ENCODE measurements at regions not wholly inside any gene's neighbourhood (a gene's known extent, or its start where the extent isn't known, plus 50 kb on each side); places are given as distances from the start of the nearest gene placed in this dataset.
"Not testable (repeated sequence)": the region's sequence is repeated elsewhere in the genome, so short reads cannot be mapped to it uniquely, and the experiment has no call there.

DNA sequence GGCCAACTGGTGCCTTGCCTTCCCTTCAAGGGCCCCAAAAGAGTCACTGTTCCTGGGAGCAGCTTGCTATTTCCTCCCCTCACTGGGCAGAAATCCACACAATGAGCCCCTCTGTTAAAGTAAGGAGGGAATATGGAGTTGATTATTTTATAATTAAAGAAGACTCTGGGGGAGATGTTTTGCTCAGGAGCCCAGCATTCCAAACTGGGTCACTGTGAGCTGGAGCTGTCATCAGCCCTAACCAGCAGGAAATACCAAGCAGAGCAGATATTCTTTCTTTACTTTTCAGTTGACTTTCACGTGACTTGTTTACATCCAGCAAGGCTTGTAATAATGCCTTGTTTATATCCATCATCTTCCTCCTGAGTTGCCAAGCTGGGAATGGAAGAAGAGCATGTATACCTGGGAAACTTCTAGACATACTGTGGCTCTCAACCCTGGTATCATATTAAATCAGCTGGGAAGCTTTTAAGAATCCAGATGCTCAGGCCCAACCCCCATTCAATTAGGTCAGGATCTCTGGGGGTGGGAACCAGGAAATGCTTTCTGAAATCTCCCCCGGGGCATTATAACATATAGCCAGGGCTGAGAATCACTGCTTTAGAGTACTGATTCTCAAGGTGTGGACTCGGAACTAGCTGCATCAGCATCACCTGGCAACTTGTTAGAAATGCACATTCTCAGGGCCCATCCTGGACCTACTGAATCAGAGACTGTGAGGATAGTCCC, 175.6 kb upstream of the MYLIP start:
- no peak for DNase-seq

DNA sequence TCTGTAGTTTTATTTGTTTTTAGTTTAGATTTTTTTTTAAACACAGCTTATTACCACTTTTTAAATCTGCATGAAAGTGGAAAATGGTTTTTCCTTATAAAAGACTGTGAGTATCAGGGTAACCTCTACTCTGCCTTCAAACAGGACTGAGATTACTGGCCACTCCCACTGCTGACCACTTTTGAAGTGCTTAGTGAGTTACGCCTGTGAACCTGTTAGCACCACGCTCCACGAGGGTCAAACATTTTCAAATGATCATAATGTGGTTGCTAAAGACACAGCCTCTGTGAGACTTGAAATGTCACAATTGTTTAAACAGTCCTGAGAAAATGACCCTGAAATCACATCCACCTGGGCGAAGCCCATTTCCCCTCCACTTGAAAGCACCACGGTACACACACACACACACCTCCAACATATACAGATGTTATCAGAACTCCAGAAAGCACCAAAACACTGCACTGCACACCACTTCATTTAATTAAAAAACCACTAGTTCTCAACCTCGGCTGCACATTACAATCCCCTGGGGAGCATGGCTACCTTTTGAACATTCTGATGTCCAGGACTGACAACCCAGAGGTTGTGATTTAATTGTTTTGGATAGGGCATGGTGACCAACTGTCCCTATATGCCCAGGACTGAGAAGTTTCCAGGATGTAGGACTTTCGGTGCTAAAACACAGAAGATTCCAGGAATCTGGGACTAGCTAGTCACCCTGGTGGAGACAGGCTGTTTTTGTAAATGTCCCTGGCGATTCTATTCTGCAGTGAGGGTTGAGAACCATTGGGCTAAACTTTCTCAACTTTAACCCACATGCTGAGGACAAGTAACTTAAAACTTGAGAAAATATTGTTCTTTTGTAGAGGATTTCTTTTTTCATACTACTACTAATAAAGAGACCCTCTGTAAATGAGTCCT, 176.4 kb upstream of the MYLIP start:
- no peak for DNase-seq

DNA sequence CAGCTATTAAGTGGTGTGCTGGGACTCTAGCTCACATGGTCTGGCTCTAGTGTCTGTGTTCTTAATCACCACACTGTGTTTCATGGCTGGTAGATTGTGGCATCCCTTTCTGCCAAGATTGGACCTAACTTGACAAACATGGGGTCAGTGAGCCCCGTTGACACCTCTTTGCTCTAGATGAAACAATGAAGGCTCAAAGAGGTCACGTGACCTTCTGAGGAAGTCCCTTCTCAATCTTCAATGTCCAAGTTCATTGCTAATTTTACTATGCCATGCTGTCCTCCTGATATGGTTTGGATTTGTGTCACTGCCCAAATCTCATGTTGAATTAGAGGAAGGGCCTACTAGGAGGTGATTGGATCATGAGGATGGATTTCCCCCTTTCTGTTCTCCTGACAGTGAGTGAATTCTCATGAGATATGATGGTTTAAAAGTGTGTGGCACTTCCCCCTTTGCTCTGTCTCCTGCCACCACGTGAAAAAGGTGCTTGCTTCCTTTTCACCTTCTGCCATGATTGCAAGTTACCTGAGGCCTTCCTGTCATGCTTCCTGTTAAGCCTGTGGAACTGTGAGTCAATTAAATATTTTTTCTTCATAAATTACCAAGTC, 177.8 kb upstream of the MYLIP start:
- DNase-seq: no peak

DNA sequence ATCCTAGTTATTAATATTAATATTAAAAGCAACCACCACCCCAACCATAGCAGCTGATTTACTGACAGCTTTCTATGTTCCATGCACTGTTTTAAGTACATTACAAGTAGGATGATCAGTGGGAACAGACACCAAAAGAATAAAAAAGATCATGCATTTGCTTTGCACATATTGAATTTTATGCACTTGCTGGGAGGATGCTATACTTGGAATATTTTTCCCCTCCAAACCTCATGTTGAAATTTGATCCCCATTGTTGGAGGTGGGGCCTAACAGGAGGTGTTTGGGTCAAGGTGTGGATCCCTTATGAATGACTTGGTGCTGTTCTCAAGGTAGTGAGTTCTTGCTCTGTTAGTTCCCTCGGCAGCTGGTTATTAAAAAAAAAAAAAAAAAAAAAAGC, 178.9 kb upstream of the MYLIP start:
- no peak for DNase-seq

DNA sequence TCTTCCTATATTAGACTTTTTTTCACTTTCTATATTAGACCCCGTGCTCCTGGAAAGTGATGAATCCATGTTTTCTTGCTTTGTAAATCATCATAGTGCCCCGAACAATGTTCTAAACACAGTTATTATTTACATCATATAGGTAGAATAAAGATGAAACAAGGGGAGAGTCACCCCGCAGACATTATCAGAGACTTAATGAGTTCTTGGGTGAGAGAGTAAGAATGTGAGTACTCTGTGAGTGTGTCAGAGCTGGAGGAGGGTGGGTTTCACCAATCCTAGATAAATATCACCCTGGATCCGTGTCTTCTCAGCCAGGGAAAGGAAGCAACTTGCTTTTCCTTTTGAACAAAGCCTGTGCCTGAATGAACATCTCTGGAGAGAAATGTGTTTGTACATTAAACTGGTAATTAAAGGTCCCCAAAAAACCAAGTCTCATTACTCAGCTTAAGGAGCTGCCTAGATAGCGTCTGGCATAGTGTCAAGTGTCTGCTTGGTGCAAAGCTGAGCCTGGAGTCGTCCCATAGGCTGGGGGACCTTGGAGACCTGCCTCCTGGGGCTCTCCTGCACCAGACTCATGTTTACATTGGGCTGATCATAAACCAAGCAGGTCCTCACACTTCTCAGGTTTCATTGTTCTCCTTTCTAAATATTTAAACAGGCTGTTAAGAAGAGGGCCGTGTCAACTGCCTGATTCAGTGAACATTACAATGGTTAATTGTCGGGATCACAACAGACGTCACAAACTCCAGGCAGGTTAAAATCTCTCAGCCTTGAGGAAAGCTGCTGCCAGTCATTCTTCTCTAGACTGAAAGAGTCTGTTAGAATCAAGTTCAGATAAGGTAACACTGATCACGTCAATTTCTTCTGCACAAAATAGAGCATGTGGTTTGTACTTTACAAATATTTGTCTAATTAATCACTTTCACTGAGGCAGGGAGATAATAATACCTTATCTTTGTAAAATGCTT, 179.7 kb upstream of the MYLIP start:
- no peak for DNase-seq

DNA sequence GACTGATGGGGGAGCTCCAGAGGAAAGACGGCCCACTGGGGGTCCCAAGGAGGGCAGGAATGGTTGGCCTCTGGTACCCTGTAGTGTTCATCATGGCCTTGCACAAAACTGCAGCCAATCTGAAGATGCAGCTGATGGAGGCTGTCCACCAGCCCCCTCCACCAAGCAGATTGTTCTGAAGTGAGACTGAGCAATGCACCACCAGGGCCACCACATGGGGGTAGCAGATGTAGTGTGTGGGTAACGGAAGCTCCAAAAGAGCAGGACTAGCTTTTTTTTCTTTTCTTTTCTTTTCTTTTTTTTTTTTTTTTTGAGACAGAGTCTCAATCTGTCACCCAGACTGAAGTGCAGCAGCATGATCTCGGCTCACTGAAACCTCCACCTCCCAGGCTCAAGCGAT, 181.0 kb upstream of the MYLIP start:
- DNase-seq: no peak

DNA sequence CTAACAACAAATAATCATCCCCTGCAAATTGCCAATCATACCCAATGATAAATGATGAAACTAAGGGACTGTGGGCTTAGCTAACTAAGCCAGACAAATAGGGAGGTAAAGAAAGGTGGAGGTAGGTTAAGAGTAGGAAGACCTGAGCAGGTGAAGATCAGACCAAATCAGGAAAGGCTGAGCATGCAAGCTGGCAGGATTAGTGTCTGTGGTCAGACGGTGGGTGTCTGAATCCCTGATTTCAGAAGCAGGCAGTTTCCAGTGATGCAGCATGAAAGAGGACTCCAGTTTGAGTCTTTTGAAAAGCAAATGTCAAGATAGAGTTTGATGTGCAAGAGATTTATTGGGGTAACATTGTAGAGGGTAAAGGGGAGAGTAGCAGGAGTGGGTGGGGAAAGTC, 181.4 kb upstream of the MYLIP start:
- no peak for DNase-seq

DNA sequence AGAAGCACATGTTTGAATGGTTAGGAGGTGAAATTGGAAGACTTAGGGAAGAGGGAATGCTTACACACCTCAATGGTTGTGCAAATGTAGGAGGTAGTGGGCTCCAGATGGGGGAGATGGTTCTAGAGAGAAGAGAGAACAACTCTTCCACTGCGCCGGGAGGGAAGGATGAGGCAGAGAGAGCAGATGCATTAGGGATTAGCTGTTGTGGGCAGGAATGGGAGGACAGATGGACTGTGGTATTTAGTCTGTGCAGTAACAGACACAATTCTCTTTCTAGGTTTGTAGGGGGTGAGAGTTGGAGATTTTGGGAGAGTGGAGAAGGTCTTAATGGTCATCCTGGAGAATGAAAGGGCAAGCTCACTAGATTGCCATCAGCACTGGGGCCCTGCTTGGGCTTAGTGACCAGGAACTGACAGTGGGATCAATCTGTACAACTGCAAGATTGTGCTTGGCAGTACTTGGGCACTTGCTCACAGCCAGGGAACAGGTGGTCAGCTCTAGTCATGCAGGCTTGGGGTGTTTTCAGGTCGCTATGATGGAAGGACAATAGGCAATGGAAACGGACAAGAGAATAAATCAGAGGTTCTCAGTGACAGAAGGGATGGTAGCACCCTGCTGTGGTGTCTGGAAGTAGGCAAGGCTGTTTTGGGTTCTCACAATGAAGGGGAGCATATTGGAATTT, 182.0 kb upstream of the MYLIP start:
- no peak for DNase-seq

DNA sequence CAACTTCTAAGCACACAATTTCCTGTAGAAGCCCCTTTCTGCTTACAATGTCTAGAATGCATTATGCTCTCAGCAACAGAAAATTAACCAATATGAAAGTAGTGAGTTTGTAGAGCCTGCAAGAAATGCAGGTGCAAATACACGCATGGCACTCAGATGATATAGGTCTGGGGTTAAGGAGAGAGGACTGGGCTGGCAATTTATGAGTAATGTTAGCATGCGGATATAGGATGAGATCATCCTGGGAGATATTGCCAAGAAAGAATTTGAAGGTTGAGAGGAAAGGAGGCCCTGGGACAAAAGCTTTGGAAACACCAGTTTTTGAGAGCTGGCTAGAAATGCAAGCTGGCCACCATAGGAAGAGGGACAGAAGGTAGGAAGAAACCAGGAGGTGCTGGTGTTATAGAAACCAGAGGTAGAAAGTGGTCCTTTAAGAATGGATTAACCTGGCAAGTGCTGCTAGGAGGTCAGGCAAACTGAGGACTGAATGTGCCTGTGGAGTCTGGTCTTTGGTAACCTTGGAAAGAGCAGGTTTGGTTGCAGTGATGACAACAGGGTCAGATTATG, 183.2 kb upstream of the MYLIP start:
- no peak for DNase-seq

DNA sequence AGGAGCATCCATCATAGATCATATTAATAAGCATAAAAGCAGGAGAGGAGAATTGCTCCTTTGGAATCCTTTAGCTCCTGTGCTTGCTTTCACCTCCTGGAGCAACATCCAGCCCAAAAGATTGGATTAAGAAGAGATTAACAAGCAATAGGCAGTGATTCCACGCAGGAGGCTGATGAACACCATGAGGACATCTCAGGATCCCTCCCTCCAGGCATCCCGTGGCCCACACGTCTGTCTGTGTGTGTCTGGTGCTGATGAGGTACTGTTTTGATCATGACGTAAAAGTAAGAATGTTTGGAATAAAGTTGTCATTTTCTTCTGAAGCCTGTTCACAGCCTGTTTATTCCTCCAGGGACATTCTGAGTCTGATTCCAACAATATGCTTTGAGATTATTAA, 185.5 kb upstream of the MYLIP start:
- DNase-seq: no peak

DNA sequence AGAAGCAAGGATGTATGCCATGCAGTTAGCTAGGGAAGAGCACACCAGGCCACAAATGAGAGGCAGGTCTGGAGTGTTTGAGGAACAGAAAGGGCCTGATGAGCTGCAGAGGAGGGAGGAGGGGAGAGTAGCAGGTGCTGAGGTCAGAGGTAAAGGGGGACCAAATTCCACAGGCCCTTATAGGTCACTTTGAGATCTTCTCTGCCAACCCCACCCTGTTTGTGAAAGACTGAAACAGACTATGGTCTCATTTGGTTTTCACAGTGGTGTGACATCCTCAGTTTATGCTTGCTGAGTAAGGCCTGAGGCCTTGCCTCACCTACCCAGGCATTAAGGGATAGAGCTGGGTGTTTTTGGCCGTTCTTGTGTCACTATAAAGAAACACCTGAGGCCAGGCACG, 187.7 kb upstream of the MYLIP start:
- no peak for DNase-seq

DNA sequence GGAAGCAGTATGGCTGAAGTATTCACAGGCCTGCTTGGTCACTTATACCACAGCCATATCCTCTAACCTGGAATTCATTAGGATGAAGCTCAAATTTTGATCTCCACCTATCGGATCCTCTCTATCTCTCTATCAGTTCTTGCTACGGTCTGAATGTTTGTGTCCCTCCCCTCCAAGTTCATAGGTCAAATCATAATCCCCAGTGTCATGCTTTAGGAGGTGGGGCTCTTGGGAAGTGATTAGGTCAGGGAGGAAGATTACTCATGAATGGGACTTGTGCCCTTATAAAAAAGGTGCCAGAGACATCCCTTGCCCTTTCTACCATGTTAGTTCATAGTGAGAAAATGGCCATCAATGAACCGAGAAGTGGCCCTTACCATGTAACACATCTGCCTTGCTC, 190.8 kb upstream of the MYLIP start:
- no peak for DNase-seq

DNA sequence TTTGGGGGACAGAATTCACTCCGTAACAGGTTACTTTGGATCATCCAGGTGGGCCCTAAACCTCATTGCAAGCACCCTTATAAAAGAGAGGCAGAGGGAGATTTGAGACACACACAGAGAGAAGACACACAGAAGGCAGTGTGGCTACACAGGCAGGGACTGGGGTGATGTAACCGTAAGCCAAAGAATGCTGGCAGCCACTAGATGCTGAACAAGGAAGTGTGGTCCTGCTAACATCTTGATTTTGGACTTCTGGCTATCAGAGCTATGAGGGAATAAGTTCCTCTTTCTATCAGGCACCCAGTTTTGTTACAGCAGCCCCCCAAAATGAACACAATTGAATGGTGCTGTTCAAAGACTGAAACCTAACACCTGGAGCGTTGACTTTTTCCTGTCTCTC, 191.3 kb upstream of the MYLIP start:
- no peak for DNase-seq

DNA sequence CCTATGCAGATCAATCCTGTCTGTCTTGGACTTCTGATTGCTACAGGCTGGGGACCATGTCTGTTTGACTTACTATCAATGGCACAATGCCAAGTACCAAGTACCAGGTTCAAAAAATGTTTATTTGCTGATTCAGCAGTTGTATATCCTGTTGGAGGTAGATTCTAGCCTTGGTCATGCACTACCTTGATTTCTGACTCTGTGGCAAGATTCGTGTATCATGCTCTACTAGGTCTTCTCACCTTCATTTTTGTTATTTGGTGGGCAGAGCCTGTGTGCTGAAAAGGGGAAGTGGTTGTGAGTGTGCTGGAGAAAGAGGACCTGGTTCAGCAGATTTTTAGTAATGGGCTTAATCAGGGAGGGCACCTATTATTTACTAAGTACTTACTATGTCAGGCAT, 192.4 kb upstream of the MYLIP start:
- DNase-seq: no peak

DNA sequence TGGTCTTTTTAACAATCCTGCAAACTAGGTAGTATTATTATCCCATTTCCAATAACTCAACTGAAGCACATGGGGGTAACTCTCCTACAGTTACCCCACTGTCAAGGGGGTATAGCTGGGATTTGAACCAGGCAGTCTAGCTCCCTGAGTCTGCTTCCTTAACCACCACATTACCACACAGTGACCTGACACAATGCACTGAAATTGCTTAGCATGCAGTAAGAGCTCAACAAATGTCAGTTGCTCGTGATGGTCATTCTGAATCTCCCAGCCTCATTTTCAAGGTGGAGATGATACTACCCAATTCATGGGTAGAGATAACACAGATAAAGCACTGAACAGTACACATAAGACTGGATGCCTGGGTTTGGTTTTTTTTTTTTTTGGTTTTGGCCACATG, 193.2 kb upstream of the MYLIP start:
- DNase-seq: no peak

DNA sequence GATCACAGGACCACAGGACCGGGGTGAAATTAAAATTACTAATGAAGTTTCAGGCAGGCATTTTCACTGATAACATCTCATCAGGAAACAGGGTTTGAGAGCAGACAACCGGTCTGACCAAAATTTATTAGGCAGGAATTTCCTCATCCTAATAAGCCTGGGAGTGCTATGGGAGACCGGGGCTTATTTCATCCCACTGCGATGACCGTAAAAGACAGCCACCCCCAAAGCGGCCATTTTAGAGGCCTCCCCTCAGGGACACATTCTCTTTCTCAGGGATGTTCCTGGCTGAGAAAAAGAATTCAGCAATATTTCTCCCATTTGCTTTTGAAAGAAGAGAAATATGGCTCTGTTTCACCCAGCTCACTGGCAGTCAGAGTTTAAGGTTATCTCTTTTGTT, 197.2 kb upstream of the MYLIP start:
- DNase-seq: not testable (repeated sequence)

DNA sequence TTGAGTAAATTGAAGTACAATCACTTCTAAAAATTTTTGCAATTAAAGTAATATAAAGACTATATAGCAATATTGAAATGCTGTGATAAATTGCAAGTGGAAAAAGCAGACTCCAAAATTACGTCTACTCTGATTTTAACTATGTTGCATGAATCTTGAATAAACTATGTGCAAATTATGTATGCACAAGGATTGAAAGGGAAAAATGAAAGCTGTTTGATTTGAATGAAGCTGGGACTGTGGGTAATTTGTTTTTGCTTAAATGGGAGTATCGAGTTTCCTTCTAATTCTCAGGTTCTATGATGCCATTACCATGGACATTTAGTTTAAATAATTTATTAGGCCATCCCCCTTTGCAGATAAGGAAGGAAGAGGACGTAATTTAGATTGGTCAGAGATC, 198.7 kb upstream of the MYLIP start:
- DNase-seq: no peak

DNA sequence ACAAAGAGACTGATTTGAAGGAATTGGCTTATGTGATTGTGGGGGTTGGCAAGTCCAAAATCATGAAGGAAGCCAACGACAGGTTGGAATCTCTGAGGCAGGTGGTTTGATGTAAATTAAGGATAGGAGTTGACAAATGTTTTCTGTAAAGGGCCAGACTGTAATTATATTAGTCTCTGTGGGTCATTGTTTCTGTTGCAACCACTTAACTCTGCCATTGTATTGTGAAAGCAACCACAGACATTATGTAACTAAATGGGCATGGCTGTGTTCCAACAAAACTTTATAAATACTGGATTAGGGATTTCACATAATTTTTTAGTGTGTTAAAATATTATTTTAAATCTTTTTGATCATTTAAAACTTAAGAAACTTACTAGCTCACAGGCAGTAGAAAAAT, 199.2 kb upstream of the MYLIP start:
- DNase-seq: no peak

DNA sequence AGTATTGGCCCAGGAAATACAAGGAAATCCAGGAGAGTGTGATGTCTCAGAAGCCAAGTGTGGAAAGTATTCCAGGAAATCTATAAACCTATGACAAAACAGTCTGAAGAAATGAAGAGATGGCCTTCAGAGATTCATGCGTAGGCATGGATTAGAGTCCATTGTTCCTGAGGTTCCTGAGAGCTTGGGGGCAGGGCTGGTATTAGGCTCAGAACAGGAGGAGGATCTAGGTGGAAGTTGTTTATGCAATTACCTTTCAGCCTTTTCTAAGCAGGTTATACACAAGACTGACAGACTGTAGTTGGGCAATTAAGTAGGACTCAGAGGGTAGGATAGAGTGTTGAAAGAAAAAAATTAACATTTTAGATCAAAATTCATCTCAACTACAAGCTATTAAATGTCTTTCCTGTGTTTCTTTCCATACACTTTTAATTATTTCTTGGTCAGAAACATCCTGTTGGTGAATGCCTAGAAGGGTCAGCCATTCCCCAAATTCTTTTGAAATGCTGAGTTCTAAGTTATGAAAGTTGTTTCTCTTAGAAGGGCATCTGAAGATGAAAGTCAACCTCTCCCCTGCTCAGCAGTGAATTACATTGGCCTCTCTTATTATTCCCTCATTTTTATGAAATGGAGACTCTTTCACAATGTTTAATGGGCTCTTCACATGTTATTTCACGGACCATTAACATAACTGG, 201.2 kb upstream of the MYLIP start:
- no peak for DNase-seq

DNA sequence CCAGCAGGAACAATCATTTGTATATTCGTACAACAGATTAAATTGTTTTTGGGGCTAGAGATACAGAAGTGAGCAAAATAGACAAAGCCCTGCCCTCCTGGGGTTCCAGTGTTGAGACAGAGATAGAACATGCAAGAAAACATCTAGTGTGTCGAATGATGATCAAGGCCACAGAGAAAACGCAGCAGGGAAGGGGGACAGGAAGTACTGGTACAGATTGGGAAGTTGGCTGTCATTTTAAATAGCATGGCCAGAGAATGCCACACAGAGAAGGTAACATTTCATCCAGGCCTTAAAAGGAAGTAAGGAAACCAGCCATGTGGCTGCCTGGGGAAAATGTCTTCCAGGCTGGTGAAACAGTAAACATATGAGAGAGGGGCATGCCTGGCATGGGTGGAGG, 202.6 kb upstream of the MYLIP start:
- no peak for DNase-seq

DNA sequence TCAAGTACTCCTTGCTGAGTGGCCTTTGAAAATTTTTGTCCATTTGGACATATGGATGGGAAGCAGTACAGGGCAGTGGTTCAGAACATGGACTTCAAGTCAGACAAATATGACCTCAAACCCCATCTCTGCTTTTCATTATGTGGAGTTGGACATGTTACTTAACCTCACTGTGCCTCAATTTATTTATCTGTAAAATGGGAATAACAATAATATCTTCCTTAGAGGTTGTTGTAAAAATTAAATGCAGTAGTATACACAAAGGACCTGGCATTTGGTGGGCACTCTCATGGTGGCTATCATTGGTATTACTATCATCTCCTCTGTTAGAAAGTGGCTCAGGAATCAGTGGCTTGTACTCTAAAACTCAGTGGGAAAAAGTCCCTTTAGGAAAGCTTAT, 204.0 kb upstream of the MYLIP start:
- no peak for DNase-seq
